Endothelial cell of umbilical vein (primary cell): ENCODE measurements at regions not wholly inside any gene's neighbourhood (a gene's known extent, or its start where the extent isn't known, plus 50 kb on each side); places are given as distances from the start of the nearest gene placed in this dataset.

Source experiments
- BruUV-seq: library from RNA; stranded (reverse); fragments of 400-500 nt; replicated peaks from 2 replicates; lab custom pipeline; 2021; lab: Mats Ljungman, UMichigan
- CTCF ChIA-PET: fragments of 300-600, 350-600 bp; sonication (Branson Sonifier 250); formaldehyde crosslinking; loops from one replicate; lab custom pipeline; 2021; ENCODE audit warnings: antibody characterized with exemption, inconsistent platforms; lab: Charles Lee
- POLR2A ChIA-PET: fragments of 300-600, 350-600 bp; sonication (Branson Sonifier 250); formaldehyde crosslinking; loops from one replicate; lab custom pipeline; 2021; ENCODE audit warnings: antibody characterized with exemption, inconsistent platforms; lab: Charles Lee
- DNase-seq: peaks from one replicate; pipeline ENCODE4 v3.0.0-alpha.2; 2011; ENCODE audit warnings: low read depth, low spot score
- FAIRE-seq: peaks from 2 replicates; lab custom pipeline; 2011; peaks lifted over from hg19 to GRCh38; lab: Jason Lieb, UNC
- H2AFZ ChIP-seq: 2 replicates; pipeline ENCODE4 v1.6.0; 2012; ENCODE audit warnings: low read depth, low read length, control low read depth, inconsistent platforms
- H3K27ac ChIP-seq: 2 replicates; pipeline ENCODE4 v1.5.1; 2011; ENCODE audit warnings: low read depth, mild to moderate bottlenecking, control low read depth, low read length, moderate library complexity; ENCODE audit not compliant: insufficient read depth
- H3K27me3 ChIP-seq, 2 experiments: 2 replicates each; pipeline versions ENCODE4 v1.6.0 to v1.6.1; 2011; ENCODE audit warnings: low read length in 2 of 2, mixed read lengths in 1 of 2; ENCODE audit not compliant: control insufficient read depth in 2 of 2, insufficient read depth in 2 of 2
- H3K36me3 ChIP-seq, 2 experiments: 2 replicates in 1 of 2; 3 replicates in 1 of 2; pipeline ENCODE4 v1.5.1; 2011; ENCODE audit warnings: low read length in 2 of 2, mild to moderate bottlenecking in 1 of 2, moderate library complexity in 1 of 2; ENCODE audit not compliant: control insufficient read depth in 2 of 2, insufficient read depth in 2 of 2; ENCODE audit errors: extremely low read depth in 1 of 2
- H3K4me1 ChIP-seq: 3 replicates; pipeline ENCODE4 v1.5.1; 2011; ENCODE audit warnings: mild to moderate bottlenecking, low read length; ENCODE audit not compliant: control insufficient read depth, insufficient read depth; ENCODE audit errors: extremely low read depth
- H3K4me2 ChIP-seq: 2 replicates; pipeline ENCODE4 v1.6.1; 2011; ENCODE audit warnings: low read length, control low read depth, mixed read lengths; ENCODE audit not compliant: insufficient read depth
- H3K4me3 ChIP-seq, 3 experiments: fragments of 200-600 bp in 1 of 3; sonication (generic), shearing (Covaris generic) in 1 of 3; replicated peaks in 1 of 3; 2 replicates each; pipeline ENCODE4 v1.5.1; 2011 to 2016; ENCODE audit warnings: control low read depth in 3 of 3, low read length in 3 of 3, mild to moderate bottlenecking in 2 of 3, inconsistent platforms in 1 of 3, low read depth in 1 of 3, moderate library complexity in 1 of 3; ENCODE audit not compliant: insufficient read depth in 1 of 3
- H3K79me2 ChIP-seq: 2 replicates; pipeline ENCODE4 v1.6.0; 2012; ENCODE audit warnings: low read length, inconsistent platforms; ENCODE audit not compliant: control insufficient read depth, insufficient read depth
- H3K9ac ChIP-seq: replicated peaks from 2 replicates; pipeline ENCODE3; 2011; ENCODE audit warnings: low read length, control low read depth; ENCODE audit not compliant: insufficient read depth; ENCODE audit errors: extremely low read depth
- H3K9me1 ChIP-seq: replicated peaks from 3 replicates; pipeline ENCODE4 v1.6.0; 2011; ENCODE audit warnings: mild to moderate bottlenecking, low read length; ENCODE audit not compliant: control insufficient read depth, insufficient read depth; ENCODE audit errors: extremely low read depth
- H3K9me3 ChIP-seq: replicated peaks from 2 replicates; pipeline ENCODE4 v1.5.1; 2012; ENCODE audit warnings: low read length, inconsistent platforms; ENCODE audit not compliant: control insufficient read depth, insufficient read depth
- H4K20me1 ChIP-seq: replicated peaks from 2 replicates; pipeline ENCODE3; 2011; ENCODE audit warnings: mild to moderate bottlenecking, low read length; ENCODE audit not compliant: control insufficient read depth, insufficient read depth; ENCODE audit errors: extremely low read depth
- CTCF ChIP-seq, 2 donors: IDR thresholded peaks; 1 replicate in 1 of 2; 2 replicates in 1 of 2; pipeline ENCODE4 v1.5.1; 2011; ENCODE audit warnings: low read length in 2 of 2, mild to moderate bottlenecking in 2 of 2, moderate library complexity in 2 of 2, control low read depth in 1 of 2, inconsistent platforms in 1 of 2, low read depth in 1 of 2; ENCODE audit not compliant: insufficient read depth in 1 of 2; ENCODE audit errors: extremely low read depth in 1 of 2
- EZH2 ChIP-seq: IDR thresholded peaks from 2 replicates; pipeline ENCODE4 v1.6.1; 2012; ENCODE audit warnings: borderline replicate concordance, low read depth, mild to moderate bottlenecking, moderate library complexity, low read length, inconsistent platforms; ENCODE audit not compliant: severe bottlenecking
- FOS ChIP-seq: IDR thresholded peaks from 2 replicates; pipeline ENCODE4 v1.6.1; 2011; ENCODE audit warnings: mild to moderate bottlenecking, low read length, moderate library complexity, borderline replicate concordance; ENCODE audit not compliant: insufficient read depth
- GATA2 ChIP-seq: IDR thresholded peaks from 2 replicates; pipeline ENCODE4 v1.7.0; 2011; ENCODE audit warnings: low read depth, mild to moderate bottlenecking, moderate library complexity, mixed read lengths, low read length; ENCODE audit not compliant: insufficient read length, insufficient read depth
- JUN ChIP-seq: IDR thresholded peaks from 2 replicates; pipeline ENCODE4 v1.6.1; 2011; ENCODE audit warnings: borderline replicate concordance, low read depth; ENCODE audit not compliant: insufficient read length, insufficient read depth
- MAX ChIP-seq: IDR thresholded peaks from 2 replicates; pipeline ENCODE4 v1.6.1; 2011; ENCODE audit not compliant: insufficient read depth, insufficient read length
- MYC ChIP-seq: IDR thresholded peaks from one replicate; pipeline ENCODE4 v1.6.1; 2011; ENCODE audit warnings: mild to moderate bottlenecking, low read depth, low read length
- POLR2A ChIP-seq: IDR thresholded peaks from 2 replicates; pipeline ENCODE4 v1.6.1; 2012; ENCODE audit warnings: low read depth, mild to moderate bottlenecking, control low read depth, low read length
- POLR2AphosphoS5 ChIP-seq: IDR thresholded peaks from 2 replicates; pipeline ENCODE4 v1.6.1; 2012; ENCODE audit warnings: low read depth, mild to moderate bottlenecking, control low read depth, low read length, moderate library complexity; ENCODE audit not compliant: insufficient read depth
- dilution Hi-C: fragments of 300-500 bp; cut with MboI; formaldehyde crosslinking; loops from one replicate; pipeline ENCODE4 v1.15.0; 2019; ENCODE audit warnings: low sequenced_read_pairs; ENCODE audit not compliant: extremely low pct_ligation_motif_present
- intact Hi-C: fragments of 100-400 bp; cut with micrococcal nuclease; formaldehyde crosslinking; loops from one replicate; pipeline ENCODE4 v1.10.0; 2022

GRCh38 chr2:36035137-36035536, 320.4 kb upstream of the CRIM1 start:
- H3K27me3 ChIP-seq, result no peaks in the 10 kb centered on the region
- dilution Hi-C loops (no loop called here), intact Hi-C loops (no loop called here)
- FAIRE-seq (no peak), DNase-seq (no peak)
- no peak overlapping the region for H3K9ac ChIP-seq
- CTCF ChIA-PET, result no interaction called here
- H2AFZ ChIP-seq, result no peak overlapping the region
- H3K79me2 ChIP-seq, result no peaks in the 10 kb centered on the region
- no peaks in the 10 kb centered on the region for H3K9me3 ChIP-seq
- H3K4me2 ChIP-seq, result no peak overlapping the region
- H3K36me3 ChIP-seq, result no peaks in the 10 kb centered on the region
- no peak overlapping the region for H3K27ac ChIP-seq
- POLR2A ChIA-PET, result no interaction called here
- no peak for TF ChIP-seq JUN
- no peak for TF ChIP-seq CTCF (IDR thresholded peaks at IDR 0.05; ENCODE audit: extremely low read depth in 1 of 2, insufficient read depth in 1 of 2, low read depth in 1 of 2, low read length in 2 of 2)
- no peak for TF ChIP-seq EZH2
- H3K9me1 ChIP-seq, result no peaks in the 10 kb centered on the region
- H3K4me1 ChIP-seq, result no peaks in the 10 kb centered on the region
- no peak overlapping the region for H3K4me3 ChIP-seq
- BruUV-seq, result no TSS peak
- H4K20me1 ChIP-seq, result no peaks in the 10 kb centered on the region

- Histone ChIP-seq H3K4me2 (no peak overlapping the region), H3K9me3 (no peaks in the 10 kb centered on the region), H3K9ac (no peak overlapping the region), H3K27ac (no peak overlapping the region), H2AFZ (no peak overlapping the region), H3K4me3 (no peak overlapping the region), H3K36me3 (no peaks in the 10 kb centered on the region), H3K79me2 (no peaks in the 10 kb centered on the region), H3K27me3 (no peaks in the 10 kb centered on the region), H3K9me1 (no peaks in the 10 kb centered on the region), H4K20me1 (no peaks in the 10 kb centered on the region), H3K4me1 (no peaks in the 10 kb centered on the region)
- no peak for DNase-seq
- no peak for TF ChIP-seq MAX
- TF ChIP-seq JUN, result no peak
- no peak for TF ChIP-seq GATA2
- no peak for TF ChIP-seq POLR2AphosphoS5
- no peak for TF ChIP-seq POLR2A
- no peak for TF ChIP-seq MYC
- TF ChIP-seq FOS, result no peak
- no TSS peak for BruUV-seq
- intact Hi-C loops, result no loop called here
- dilution Hi-C loops, result no loop called here
- POLR2A ChIA-PET, result no interaction called here
- CTCF ChIA-PET, result no interaction called here
- FAIRE-seq, result no peak
Observed at GRCh38 chr2:36032046-36032445, 323.5 kb upstream of the CRIM1 start.
